ENCODE measurements at regions not wholly inside any gene's neighbourhood (a gene's known extent, or its start where the extent isn't known, plus 50 kb on each side); places are given as distances from the start of the nearest gene placed in this dataset.

- Mint-ChIP-seq H3K4me1 (no peaks in the 10 kb centered on the region), H3K4me3 (no peak overlapping the region), H3K9me3 (peaks cover 0 to 5% (median 0%) of the 10 kb centered on the region in 11 donors), H3K27me3 (peaks cover 0 to 18% (median 4%) of the 10 kb centered on the region in 5 donors), H3K36me3 (peaks cover 0 to 10% (median 0%) of the 10 kb centered on the region in 5 donors), H3K27ac (no peak overlapping the region)
- no peak for DNase-seq
- H3K4me1 ChIP-seq (ENCODE audit: control insufficient read depth in 2 of 2, insufficient read depth in 2 of 2, low read length in 2 of 2): no peaks in the 10 kb centered on the region
- no peaks in the 10 kb centered on the region for H3K27me3 ChIP-seq (ENCODE audit: control insufficient read depth in 2 of 2, insufficient read depth in 2 of 2, low read length in 2 of 2)
- CTCF ChIA-PET: no interaction called here
- H3K27ac ChIP-seq (ENCODE audit: low read depth, low read length): no peak overlapping the region
- ATAC-seq: no peak
- intact Hi-C loops (cut with micrococcal nuclease): no loop called here
- H3K36me3 ChIP-seq (ENCODE audit: control insufficient read depth in 2 of 3, insufficient read depth in 3 of 3, low read length in 3 of 3): no peaks in the 10 kb centered on the region
- no peak overlapping the region for H3K4me3 ChIP-seq (ENCODE audit: low read length)
- no peaks in the 10 kb centered on the region for H3K9me3 ChIP-seq (ENCODE audit: control insufficient read depth in 2 of 3, low read length in 3 of 3)
- POLR2A ChIA-PET: no interaction called here
These were observed 274.1 kb downstream of the MIAT start for GRCh38 chr22:26931471-26931870.

GRCh38 chr22:26933105-26933590 lies 275.8 kb downstream of the MIAT start:
- no peak overlapping the region for H3K4me3 Mint-ChIP-seq
- ATAC-seq: no peak
- peaks cover 2 to 15% (median 5%) of the 10 kb centered on the region in 5 donors for H3K36me3 Mint-ChIP-seq
- no peaks in the 10 kb centered on the region for H3K4me1 Mint-ChIP-seq
- H3K27ac ChIP-seq (ENCODE audit: low read depth, low read length): no peak overlapping the region
- no peaks in the 10 kb centered on the region for H3K27me3 ChIP-seq (ENCODE audit: control insufficient read depth in 2 of 2, insufficient read depth in 2 of 2, low read length in 2 of 2)
- no peaks in the 10 kb centered on the region for H3K36me3 ChIP-seq (ENCODE audit: control insufficient read depth in 2 of 3, insufficient read depth in 3 of 3, low read length in 3 of 3)
- peaks cover 0 to 14% (median 4%) of the 10 kb centered on the region in 11 donors for H3K9me3 Mint-ChIP-seq
- no peak overlapping the region for H3K4me3 ChIP-seq (ENCODE audit: low read length)
- no peak overlapping the region for H3K27ac Mint-ChIP-seq
- CTCF ChIA-PET: no interaction called here
- H3K9me3 ChIP-seq (ENCODE audit: control insufficient read depth in 2 of 3, low read length in 3 of 3): no peaks in the 10 kb centered on the region
- peaks cover 0 to 19% (median 0%) of the 10 kb centered on the region in 5 donors for H3K27me3 Mint-ChIP-seq
- POLR2A ChIA-PET: no interaction called here
- H3K4me1 ChIP-seq (ENCODE audit: control insufficient read depth in 2 of 2, insufficient read depth in 2 of 2, low read length in 2 of 2): no peaks in the 10 kb centered on the region
- no peak for DNase-seq
- intact Hi-C loops (cut with micrococcal nuclease): no loop called here

- POLR2A ChIA-PET: no interaction called here
- no peaks in the 10 kb centered on the region for H3K4me1 Mint-ChIP-seq
- DNase-seq (no peak), ATAC-seq (no peak)
- Histone ChIP-seq H3K9me3 (ENCODE audit: control insufficient read depth in 2 of 3, low read length in 3 of 3) (no peaks in the 10 kb centered on the region), H3K27me3 (ENCODE audit: control insufficient read depth in 2 of 2, insufficient read depth in 2 of 2, low read length in 2 of 2) (no peaks in the 10 kb centered on the region), H3K4me1 (ENCODE audit: control insufficient read depth in 2 of 2, insufficient read depth in 2 of 2, low read length in 2 of 2) (no peaks in the 10 kb centered on the region), H3K27ac (ENCODE audit: low read depth, low read length) (no peak overlapping the region), H3K36me3 (ENCODE audit: control insufficient read depth in 2 of 3, insufficient read depth in 3 of 3, low read length in 3 of 3) (no peaks in the 10 kb centered on the region), H3K4me3 (ENCODE audit: low read length) (no peak overlapping the region)
- peaks cover 0 to 14% (median 5%) of the 10 kb centered on the region in 11 donors for H3K9me3 Mint-ChIP-seq
- peaks cover 2 to 22% (median 5%) of the 10 kb centered on the region in 5 donors for H3K36me3 Mint-ChIP-seq
- H3K27me3 Mint-ChIP-seq: peaks cover 0 to 15% (median 0%) of the 10 kb centered on the region in 5 donors
- CTCF ChIA-PET: no interaction called here
- H3K4me3 Mint-ChIP-seq: no peak overlapping the region
- intact Hi-C loops (cut with micrococcal nuclease): no loop called here
- no peak overlapping the region for H3K27ac Mint-ChIP-seq
These were observed 279.8 kb downstream of the MIAT start for GRCh38 chr22:26937213-26937612.

GRCh38 chr22:26939466-26939865 lies 282.1 kb downstream of the MIAT start:
- no peaks in the 10 kb centered on the region for H3K27me3 ChIP-seq (ENCODE audit: control insufficient read depth in 2 of 2, insufficient read depth in 2 of 2, low read length in 2 of 2)
- H3K36me3 ChIP-seq (ENCODE audit: control insufficient read depth in 2 of 3, insufficient read depth in 3 of 3, low read length in 3 of 3): no peaks in the 10 kb centered on the region
- no peak overlapping the region for H3K4me3 ChIP-seq (ENCODE audit: low read length)
- Mint-ChIP-seq H3K4me1 (no peaks in the 10 kb centered on the region), H3K36me3 (peaks cover 2 to 22% (median 5%) of the 10 kb centered on the region in 5 donors), H3K27me3 (peaks cover 0 to 15% (median 0%) of the 10 kb centered on the region in 5 donors), H3K4me3 (no peak overlapping the region), H3K27ac (no peak overlapping the region), H3K9me3 (peaks cover 0 to 14% (median 5%) of the 10 kb centered on the region in 11 donors)
- POLR2A ChIA-PET: no interaction called here
- no peak for DNase-seq
- CTCF ChIA-PET: no interaction called here
- intact Hi-C loops (cut with micrococcal nuclease): no loop called here
- H3K9me3 ChIP-seq (ENCODE audit: control insufficient read depth in 2 of 3, low read length in 3 of 3): no peaks in the 10 kb centered on the region
- no peaks in the 10 kb centered on the region for H3K4me1 ChIP-seq (ENCODE audit: control insufficient read depth in 2 of 2, insufficient read depth in 2 of 2, low read length in 2 of 2)
- ATAC-seq: no peak
- H3K27ac ChIP-seq (ENCODE audit: low read depth, low read length): no peak overlapping the region

GRCh38 chr22:26941896-26942636 lies 284.7 kb downstream of the MIAT start:
- intact Hi-C loops (cut with micrococcal nuclease): no loop called here
- no peaks in the 10 kb centered on the region for H3K4me1 Mint-ChIP-seq
- DNase-seq: no peak
- ATAC-seq: no peak
- ChIA-PET CTCF (no interaction called here), POLR2A (no interaction called here)
- H3K36me3 ChIP-seq (ENCODE audit: control insufficient read depth in 2 of 3, insufficient read depth in 3 of 3, low read length in 3 of 3): no peaks in the 10 kb centered on the region
- H3K36me3 Mint-ChIP-seq: peaks cover 2 to 15% (median 5%) of the 10 kb centered on the region in 5 donors
- H3K27me3 ChIP-seq (ENCODE audit: control insufficient read depth in 2 of 2, insufficient read depth in 2 of 2, low read length in 2 of 2): no peaks in the 10 kb centered on the region
- no peak overlapping the region for H3K4me3 ChIP-seq (ENCODE audit: low read length)
- H3K27ac Mint-ChIP-seq: no peak overlapping the region
- H3K9me3 Mint-ChIP-seq: peaks cover 0 to 9% (median 4%) of the 10 kb centered on the region in 11 donors
- H3K4me1 ChIP-seq (ENCODE audit: control insufficient read depth in 2 of 2, insufficient read depth in 2 of 2, low read length in 2 of 2): no peaks in the 10 kb centered on the region
- H3K4me3 Mint-ChIP-seq: no peak overlapping the region
- peaks cover 0 to 4% (median 0%) of the 10 kb centered on the region in 5 donors for H3K27me3 Mint-ChIP-seq
- H3K27ac ChIP-seq (ENCODE audit: low read depth, low read length): no peak overlapping the region
- H3K9me3 ChIP-seq (ENCODE audit: control insufficient read depth in 2 of 3, low read length in 3 of 3): no peaks in the 10 kb centered on the region

- Mint-ChIP-seq H3K27ac (no peak overlapping the region), H3K36me3 (peaks cover 2 to 10% (median 3%) of the 10 kb centered on the region in 5 donors)
These were observed 285.2 kb downstream of the MIAT start for GRCh38 chr22:26942637-26942957.

GRCh38 chr22:26945565-26945964 lies 288.2 kb downstream of the MIAT start:
- Histone ChIP-seq H3K9me3 (ENCODE audit: control insufficient read depth in 2 of 3, low read length in 3 of 3) (no peaks in the 10 kb centered on the region), H3K36me3 (ENCODE audit: control insufficient read depth in 2 of 3, insufficient read depth in 3 of 3, low read length in 3 of 3) (no peaks in the 10 kb centered on the region), H3K27me3 (ENCODE audit: control insufficient read depth in 2 of 2, insufficient read depth in 2 of 2, low read length in 2 of 2) (no peaks in the 10 kb centered on the region), H3K27ac (ENCODE audit: low read depth, low read length) (no peak overlapping the region), H3K4me1 (ENCODE audit: control insufficient read depth in 2 of 2, insufficient read depth in 2 of 2, low read length in 2 of 2) (no peaks in the 10 kb centered on the region), H3K4me3 (ENCODE audit: low read length) (no peak overlapping the region)
- Mint-ChIP-seq H3K36me3 (peaks cover 0 to 4% (median 0%) of the 10 kb centered on the region in 5 donors), H3K4me3 (no peak overlapping the region), H3K9me3 (peaks cover 0 to 2% (median 0%) of the 10 kb centered on the region in 11 donors), H3K4me1 (no peaks in the 10 kb centered on the region), H3K27ac (no peak overlapping the region), H3K27me3 (peaks cover 1 to 11% (median 5%) of the 10 kb centered on the region in 5 donors)
- no peak for DNase-seq
- intact Hi-C loops (cut with micrococcal nuclease): no loop called here
- CTCF ChIA-PET: no interaction called here
- POLR2A ChIA-PET: no interaction called here
- no peak for ATAC-seq

More at GRCh38 chr22:26942637-26942957, 285.2 kb downstream of the MIAT start:
- Histone ChIP-seq H3K4me1 (ENCODE audit: control insufficient read depth in 2 of 2, insufficient read depth in 2 of 2, low read length in 2 of 2) (no peaks in the 10 kb centered on the region), H3K4me3 (ENCODE audit: low read length) (no peak overlapping the region), H3K27me3 (ENCODE audit: control insufficient read depth in 2 of 2, insufficient read depth in 2 of 2, low read length in 2 of 2) (no peaks in the 10 kb centered on the region), H3K36me3 (ENCODE audit: control insufficient read depth in 2 of 3, insufficient read depth in 3 of 3, low read length in 3 of 3) (no peaks in the 10 kb centered on the region), H3K27ac (ENCODE audit: low read depth, low read length) (no peak overlapping the region), H3K9me3 (ENCODE audit: control insufficient read depth in 2 of 3, low read length in 3 of 3) (no peaks in the 10 kb centered on the region)
- CTCF ChIA-PET: no interaction called here
- POLR2A ChIA-PET: no interaction called here
- DNase-seq (no peak), ATAC-seq (no peak)
- H3K27me3 Mint-ChIP-seq: peaks cover 0 to 4% (median 0%) of the 10 kb centered on the region in 5 donors
- intact Hi-C loops (cut with micrococcal nuclease): no loop called here
- no peaks in the 10 kb centered on the region for H3K4me1 Mint-ChIP-seq
- H3K9me3 Mint-ChIP-seq: peaks cover 0 to 4% (median 3%) of the 10 kb centered on the region in 11 donors
- no peak overlapping the region for H3K4me3 Mint-ChIP-seq

All from naive thymus-derived CD4-positive, alpha-beta T cell (primary cell).